Endothelial cell (in vitro differentiated cells): ENCODE measurements at regions not wholly inside any gene's neighbourhood (a gene's known extent, or its start where the extent isn't known, plus 50 kb on each side); places are given as distances from the start of the nearest gene placed in this dataset.

Experiments
- DNase-seq: peaks from one replicate; pipeline ENCODE4 v3.0.0; 2021; ENCODE audit warnings: low spot score
- H3K27ac Mint-ChIP-seq: one replicate; pipeline ENCODE4 v1.8.0; 2021; ENCODE audit warnings: mixed read lengths, inconsistent platforms; ENCODE audit not compliant: unreplicated experiment
- H3K27me3 Mint-ChIP-seq: one replicate; pipeline ENCODE4 v1.8.0; 2021; ENCODE audit warnings: mild to moderate bottlenecking, moderate library complexity, mixed read lengths, inconsistent platforms; ENCODE audit not compliant: unreplicated experiment
- H3K36me3 Mint-ChIP-seq: one replicate; pipeline ENCODE4 v1.8.0; 2021; ENCODE audit warnings: mild to moderate bottlenecking, low read depth, mixed read lengths, inconsistent platforms; ENCODE audit not compliant: unreplicated experiment
- H3K4me1 Mint-ChIP-seq: one replicate; pipeline ENCODE4 v1.8.0; 2021; ENCODE audit warnings: mild to moderate bottlenecking, mixed read lengths, inconsistent platforms; ENCODE audit not compliant: unreplicated experiment
- H3K4me3 Mint-ChIP-seq: one replicate; pipeline ENCODE4 v1.8.0; 2021; ENCODE audit warnings: mild to moderate bottlenecking, mixed read lengths, inconsistent platforms; ENCODE audit not compliant: unreplicated experiment
- H3K9me3 Mint-ChIP-seq: one replicate; pipeline ENCODE4 v1.8.0; 2021; ENCODE audit warnings: mixed read lengths, inconsistent platforms; ENCODE audit not compliant: unreplicated experiment
- TF ChIP-seq, protein P1 (sequence below): fragments of 200-600 bp; sonication (generic); IDR thresholded peaks from one replicate; pipeline ENCODE4 v1.5.0; 2021; ENCODE audit warnings: antibody characterized with exemption; ENCODE audit not compliant: unreplicated experiment

DNA sequence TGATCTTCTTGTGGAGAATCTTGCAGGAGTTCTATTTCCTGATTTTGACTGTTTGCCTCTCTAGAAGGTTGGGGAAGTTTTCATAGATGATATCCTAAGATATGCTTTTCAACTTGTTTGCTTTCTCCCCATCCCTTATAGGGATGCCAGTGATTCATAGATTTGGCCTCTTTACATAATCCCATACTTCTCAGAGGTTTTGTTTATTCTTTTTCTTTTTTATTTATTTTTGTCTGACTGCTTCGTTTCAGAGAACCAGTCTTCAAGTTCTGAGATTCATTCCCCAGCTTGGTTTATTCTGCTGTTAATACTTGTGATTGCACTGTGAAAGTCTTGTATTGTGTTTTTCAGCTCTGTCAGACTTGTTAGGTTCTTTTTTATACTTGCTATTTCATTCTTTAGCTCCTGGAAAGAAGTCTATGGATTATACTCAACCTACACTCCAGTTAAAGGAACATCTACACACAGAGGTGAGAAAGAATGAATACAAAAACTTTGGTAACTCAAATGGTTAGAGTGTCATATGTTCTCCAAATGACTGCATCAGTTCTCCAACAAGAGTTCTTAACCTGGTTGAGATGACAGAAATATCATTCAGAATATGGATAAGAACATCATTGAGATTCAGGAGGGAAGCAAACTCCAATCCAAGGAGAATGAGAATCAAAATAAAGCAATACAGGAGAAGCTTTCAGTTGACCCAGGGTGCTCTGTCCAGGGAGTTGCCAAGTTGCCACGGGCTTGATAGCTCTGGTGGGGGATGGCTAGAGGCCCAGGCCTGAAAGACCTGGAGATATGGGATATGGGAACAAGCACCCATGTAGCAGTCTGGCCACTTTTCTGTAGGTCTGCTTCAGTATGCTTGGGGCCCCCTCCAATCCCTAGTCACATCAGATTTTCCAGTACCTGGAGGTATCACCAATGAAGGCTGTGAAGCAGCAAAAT is 150.3 kb downstream of the AHR start:
- Mint-ChIP-seq H3K4me3 (no peak overlapping the region), H3K27ac (no peak overlapping the region), H3K4me1 (peaks cover 20% of the 10 kb centered on the region), H3K9me3 (no peaks in the 10 kb centered on the region), H3K27me3 (peaks cover 3% of the 10 kb centered on the region), H3K36me3 (peaks cover 15% of the 10 kb centered on the region)
- DNase-seq, result no peak
- TF ChIP-seq, protein P1, sequence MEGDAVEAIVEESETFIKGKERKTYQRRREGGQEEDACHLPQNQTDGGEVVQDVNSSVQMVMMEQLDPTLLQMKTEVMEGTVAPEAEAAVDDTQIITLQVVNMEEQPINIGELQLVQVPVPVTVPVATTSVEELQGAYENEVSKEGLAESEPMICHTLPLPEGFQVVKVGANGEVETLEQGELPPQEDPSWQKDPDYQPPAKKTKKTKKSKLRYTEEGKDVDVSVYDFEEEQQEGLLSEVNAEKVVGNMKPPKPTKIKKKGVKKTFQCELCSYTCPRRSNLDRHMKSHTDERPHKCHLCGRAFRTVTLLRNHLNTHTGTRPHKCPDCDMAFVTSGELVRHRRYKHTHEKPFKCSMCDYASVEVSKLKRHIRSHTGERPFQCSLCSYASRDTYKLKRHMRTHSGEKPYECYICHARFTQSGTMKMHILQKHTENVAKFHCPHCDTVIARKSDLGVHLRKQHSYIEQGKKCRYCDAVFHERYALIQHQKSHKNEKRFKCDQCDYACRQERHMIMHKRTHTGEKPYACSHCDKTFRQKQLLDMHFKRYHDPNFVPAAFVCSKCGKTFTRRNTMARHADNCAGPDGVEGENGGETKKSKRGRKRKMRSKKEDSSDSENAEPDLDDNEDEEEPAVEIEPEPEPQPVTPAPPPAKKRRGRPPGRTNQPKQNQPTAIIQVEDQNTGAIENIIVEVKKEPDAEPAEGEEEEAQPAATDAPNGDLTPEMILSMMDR, result no peak

DNA sequence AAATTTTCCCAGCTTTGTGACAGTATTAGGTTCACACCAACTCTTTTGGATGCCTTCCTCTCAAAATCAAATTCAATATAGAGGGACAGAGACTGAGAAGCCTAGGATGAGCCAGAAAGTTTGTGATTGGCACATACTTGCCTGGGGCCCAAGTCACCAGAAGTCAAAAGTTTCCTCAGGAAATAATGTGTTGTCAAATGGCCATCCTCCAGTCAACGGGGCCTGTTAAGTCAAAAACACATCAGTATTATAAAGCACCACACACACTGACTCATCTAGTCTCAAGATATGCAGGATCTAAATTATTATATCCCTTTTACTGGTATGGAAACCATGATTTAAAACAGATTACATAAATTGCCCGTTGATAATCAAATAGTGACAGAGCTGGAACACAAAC is 158.1 kb downstream of the AHR start:
- Mint-ChIP-seq H3K4me3 (no peak overlapping the region), H3K27ac (no peak overlapping the region), H3K4me1 (no peaks in the 10 kb centered on the region), H3K36me3 (peaks cover 24% of the 10 kb centered on the region), H3K27me3 (no peaks in the 10 kb centered on the region), H3K9me3 (peaks cover 14% of the 10 kb centered on the region)
- DNase-seq, result no peak
- TF ChIP-seq, protein P1, result no peak

DNA sequence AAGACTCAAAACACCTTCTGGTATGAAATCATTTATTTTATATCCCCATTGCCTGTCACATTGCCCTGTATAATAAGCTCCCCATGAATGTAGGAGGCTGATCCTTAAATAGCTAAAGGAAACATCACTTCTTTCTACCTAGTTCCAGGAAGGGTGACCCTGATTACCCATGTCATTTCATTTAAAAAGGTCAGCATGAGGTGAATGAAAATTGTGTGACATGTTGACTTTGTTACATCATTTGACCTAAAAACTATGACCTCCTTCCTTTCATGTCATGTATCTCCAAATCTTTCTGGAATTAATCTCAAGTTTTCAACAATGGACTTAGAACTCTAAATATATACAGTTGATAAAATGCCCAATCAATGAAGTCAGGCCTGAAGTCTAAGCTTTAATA is 161.5 kb downstream of the AHR start:
- TF ChIP-seq, protein P1, result no peak
- no peaks in the 10 kb centered on the region for H3K27me3 Mint-ChIP-seq
- no peak overlapping the region for H3K27ac Mint-ChIP-seq
- peaks cover 24% of the 10 kb centered on the region for H3K36me3 Mint-ChIP-seq
- peaks cover 14% of the 10 kb centered on the region for H3K9me3 Mint-ChIP-seq
- no peak overlapping the region for H3K4me3 Mint-ChIP-seq
- no peak for DNase-seq
- peaks cover 3% of the 10 kb centered on the region for H3K4me1 Mint-ChIP-seq

- no peak for DNase-seq
- H3K9me3 Mint-ChIP-seq, result peaks cover 14% of the 10 kb centered on the region
Observed at GRCh38 chr7:17460665-17461064, 162.2 kb downstream of the AHR start.

More at GRCh38 chr7:17460665-17461064, 162.2 kb downstream of the AHR start:
- Mint-ChIP-seq H3K27me3 (no peaks in the 10 kb centered on the region), H3K4me1 (peaks cover 3% of the 10 kb centered on the region), H3K4me3 (no peak overlapping the region), H3K27ac (no peak overlapping the region), H3K36me3 (peaks cover 24% of the 10 kb centered on the region)
- TF ChIP-seq, protein P1, result no peak
